GM19238 (cell line): ENCODE measurements at regions not wholly inside any gene's neighbourhood (a gene's known extent, or its start where the extent isn't known, plus 50 kb on each side); places are given as distances from the start of the nearest gene placed in this dataset.
"Not testable (repeated sequence)": the region's sequence is repeated elsewhere in the genome, so short reads cannot be mapped to it uniquely, and the experiment has no call there.

Experiments
- DNase-seq: peaks from one replicate; pipeline ENCODE4 v3.0.0; 2011; ENCODE audit warnings: low spot score; ENCODE audit not compliant: insufficient read length

- DNase-seq, result no peak
These were observed 713.4 kb downstream of the SLITRK5 start for GRCh38 chr13:88384542-88384941.

- no peak for DNase-seq
These were observed 724.6 kb downstream of the SLITRK5 start for GRCh38 chr13:88395804-88396203.

GRCh38 chr13:88411696-88412095 lies 740.5 kb downstream of the SLITRK5 start:
- no peak for DNase-seq

- no peak for DNase-seq
These were observed 746.6 kb downstream of the SLITRK5 start for GRCh38 chr13:88417801-88418200.

- DNase-seq, result no peak
These were observed 753.3 kb downstream of the SLITRK5 start for GRCh38 chr13:88424463-88424862.

GRCh38 chr13:88426661-88427060 lies 755.5 kb downstream of the SLITRK5 start:
- DNase-seq, result no peak

- DNase-seq, result no peak
These were observed 758.7 kb downstream of the SLITRK5 start for GRCh38 chr13:88429862-88430261.

- no peak for DNase-seq
These were observed 763.8 kb downstream of the SLITRK5 start for GRCh38 chr13:88434953-88435352.

- DNase-seq, result no peak
These were observed 765.8 kb downstream of the SLITRK5 start for GRCh38 chr13:88436974-88437373.

GRCh38 chr13:88450515-88450914 lies 779.3 kb downstream of the SLITRK5 start:
- no peak for DNase-seq

- no peak for DNase-seq
These were observed 785.0 kb downstream of the SLITRK5 start for GRCh38 chr13:88456151-88456550.

- DNase-seq, result no peak
These were observed 788.2 kb downstream of the SLITRK5 start for GRCh38 chr13:88459331-88459730.

- no peak for DNase-seq
These were observed 790.3 kb downstream of the SLITRK5 start for GRCh38 chr13:88461272-88462009.

GRCh38 chr13:88464851-88465250 lies 793.7 kb downstream of the SLITRK5 start:
- DNase-seq, result no peak

- no peak for DNase-seq
These were observed 801.1 kb downstream of the SLITRK5 start for GRCh38 chr13:88472316-88472715.

- DNase-seq, result no peak
These were observed 812.0 kb downstream of the SLITRK5 start for GRCh38 chr13:88483202-88483601.

- no peak for DNase-seq
These were observed 836.7 kb downstream of the SLITRK5 start for GRCh38 chr13:88507909-88508308.

- not testable (repeated sequence) for DNase-seq
These were observed 841.8 kb downstream of the SLITRK5 start for GRCh38 chr13:88512993-88513392.

- DNase-seq, result no peak
These were observed 855.1 kb downstream of the SLITRK5 start for GRCh38 chr13:88526186-88526852.

- no peak for DNase-seq
These were observed 855.7 kb downstream of the SLITRK5 start for GRCh38 chr13:88526853-88527215.

GRCh38 chr13:88541994-88542393 lies 870.8 kb downstream of the SLITRK5 start:
- DNase-seq, result no peak

- no peak for DNase-seq
These were observed 873.7 kb downstream of the SLITRK5 start for GRCh38 chr13:88544836-88545235.

GRCh38 chr13:88552966-88553365 lies 881.8 kb downstream of the SLITRK5 start:
- DNase-seq, result no peak
